A673 (cell line): ENCODE measurements at regions not wholly inside any gene's neighbourhood (a gene's known extent, or its start where the extent isn't known, plus 50 kb on each side); places are given as distances from the start of the nearest gene placed in this dataset.

Source experiments
- EZH2 ChIP-seq: fragments of 200-600 bp; sonication (generic); IDR thresholded peaks from 2 replicates; pipeline ENCODE4 v1.6.1; 2017; ENCODE audit warnings: borderline replicate concordance, low read depth, mild to moderate bottlenecking, mixed read lengths, antibody characterized with exemption, low read length; ENCODE audit not compliant: poor library complexity, severe bottlenecking
- TF ChIP-seq, protein P1 (sequence below): fragments of 300-800, 200-600 bp; sonication (generic); conservative IDR thresholded peaks from 2 replicates; pipeline ENCODE4 v1.5.1; 2017; ENCODE audit warnings: low read depth, mild to moderate bottlenecking, antibody characterized with exemption, low read length, moderate library complexity, mixed read lengths

DNA sequence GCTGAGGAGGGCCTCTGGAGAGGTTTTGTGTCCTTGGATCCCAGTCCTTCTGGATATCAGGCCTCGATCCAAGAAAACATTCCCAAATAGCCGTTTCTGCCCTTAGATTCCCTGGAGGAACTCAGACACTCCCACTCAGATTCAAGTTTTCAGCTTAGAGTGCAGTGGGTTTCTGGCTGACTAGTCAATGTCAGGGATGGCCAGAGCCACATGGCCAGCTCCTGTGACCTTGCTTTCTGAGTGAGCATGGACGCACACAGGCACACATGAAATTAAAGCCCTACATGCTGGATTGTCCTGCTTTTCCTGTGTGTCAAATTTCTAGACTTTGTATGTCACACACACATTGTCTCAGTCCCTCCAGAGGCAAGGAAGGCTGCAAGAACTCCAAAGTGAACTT, 86.2 kb downstream of the TNFAIP2 start:
- TF ChIP-seq, protein P1, sequence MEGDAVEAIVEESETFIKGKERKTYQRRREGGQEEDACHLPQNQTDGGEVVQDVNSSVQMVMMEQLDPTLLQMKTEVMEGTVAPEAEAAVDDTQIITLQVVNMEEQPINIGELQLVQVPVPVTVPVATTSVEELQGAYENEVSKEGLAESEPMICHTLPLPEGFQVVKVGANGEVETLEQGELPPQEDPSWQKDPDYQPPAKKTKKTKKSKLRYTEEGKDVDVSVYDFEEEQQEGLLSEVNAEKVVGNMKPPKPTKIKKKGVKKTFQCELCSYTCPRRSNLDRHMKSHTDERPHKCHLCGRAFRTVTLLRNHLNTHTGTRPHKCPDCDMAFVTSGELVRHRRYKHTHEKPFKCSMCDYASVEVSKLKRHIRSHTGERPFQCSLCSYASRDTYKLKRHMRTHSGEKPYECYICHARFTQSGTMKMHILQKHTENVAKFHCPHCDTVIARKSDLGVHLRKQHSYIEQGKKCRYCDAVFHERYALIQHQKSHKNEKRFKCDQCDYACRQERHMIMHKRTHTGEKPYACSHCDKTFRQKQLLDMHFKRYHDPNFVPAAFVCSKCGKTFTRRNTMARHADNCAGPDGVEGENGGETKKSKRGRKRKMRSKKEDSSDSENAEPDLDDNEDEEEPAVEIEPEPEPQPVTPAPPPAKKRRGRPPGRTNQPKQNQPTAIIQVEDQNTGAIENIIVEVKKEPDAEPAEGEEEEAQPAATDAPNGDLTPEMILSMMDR: no peak
- TF ChIP-seq EZH2: no peak
